RWPE1 (cell line): ENCODE measurements at regions not wholly inside any gene's neighbourhood (a gene's known extent, or its start where the extent isn't known, plus 50 kb on each side); places are given as distances from the start of the nearest gene placed in this dataset.

Experiments used
- CTCF ChIA-PET: fragments of 350-600 bp; sonication (Branson Sonifier 250); formaldehyde crosslinking; extraction: SDS; loops from one replicate; lab custom pipeline; 2021; lab: Yijun Ruan, JAX
- POLR2A ChIA-PET: fragments of 400-600 bp; formaldehyde crosslinking; extraction: SDS; loops from one replicate; lab custom pipeline; 2020; ENCODE audit warnings: antibody characterized with exemption; ENCODE audit not compliant: low non-redundant PET; lab: Yijun Ruan, JAX
- DNase-seq: peaks from one replicate; pipeline ENCODE4 v3.0.0; 2012; ENCODE audit warnings: low spot score
- H3K27ac ChIP-seq: fragments of 450-650 bp; 2 replicates; pipeline ENCODE4 v1.5.1; 2017
- CTCF ChIP-seq: fragments of 450-650 bp; conservative IDR thresholded peaks from 2 replicates; pipeline ENCODE4 v1.5.1; 2017; ENCODE audit warnings: low read depth, mild to moderate bottlenecking

GRCh38 chr13:105538346-105538745, 997.1 kb downstream of the EFNB2 start:
- DNase-seq = no peak
- POLR2A ChIA-PET = no interaction called here
- CTCF ChIA-PET = no interaction called here
- no peak overlapping the region for H3K27ac ChIP-seq
- TF ChIP-seq CTCF = no peak

DNA sequence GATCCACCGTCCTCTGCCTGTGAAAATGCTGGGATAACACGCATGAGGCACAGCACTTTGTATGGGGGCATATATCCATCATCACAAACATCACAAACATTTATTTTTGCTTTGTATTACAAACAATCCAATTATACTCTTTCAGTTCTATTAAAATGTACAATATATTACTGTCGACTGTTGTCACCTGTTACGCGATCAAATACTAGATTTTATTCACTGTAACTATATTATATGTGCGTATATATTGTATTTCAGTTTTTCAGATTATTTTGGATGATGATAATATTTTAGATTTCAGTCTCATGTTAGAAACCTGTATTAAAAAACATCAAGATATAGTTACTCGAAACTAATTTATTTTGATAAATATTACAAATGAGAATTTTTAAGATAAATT, 998.3 kb downstream of the EFNB2 start:
- CTCF ChIA-PET = no interaction called here

GRCh38 chr13:105530468-105530867, 1005.0 kb downstream of the EFNB2 start:
- CTCF ChIA-PET = no interaction called here

More for the DNA sequence above, 998.3 kb downstream of the EFNB2 start:
- TF ChIP-seq CTCF = no peak
- POLR2A ChIA-PET = no interaction called here
- no peak for DNase-seq
- H3K27ac ChIP-seq = no peak overlapping the region

DNA sequence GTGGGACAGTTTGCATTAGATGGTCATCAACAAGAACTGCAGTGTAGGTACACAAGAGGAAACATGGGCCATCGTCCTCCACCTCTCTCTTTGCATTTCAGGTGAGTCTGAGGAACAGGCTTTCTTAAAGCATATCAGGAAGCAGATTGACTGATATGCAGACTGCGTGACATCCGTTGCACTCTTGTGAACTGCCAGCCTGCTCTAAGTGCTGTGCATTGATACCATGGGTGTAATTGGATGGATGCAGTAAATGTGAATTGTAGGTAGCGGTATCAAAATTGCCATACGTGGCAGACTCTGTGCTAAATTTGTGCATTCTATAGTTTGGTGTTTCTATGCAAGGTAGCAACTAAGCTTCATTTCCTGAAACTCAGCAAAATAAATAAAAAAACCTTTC, 1008.3 kb downstream of the EFNB2 start:
- POLR2A ChIA-PET = no interaction called here
- no peak overlapping the region for H3K27ac ChIP-seq
- CTCF ChIA-PET = no interaction called here
- no peak for TF ChIP-seq CTCF
- no peak for DNase-seq

More at GRCh38 chr13:105530468-105530867, 1005.0 kb downstream of the EFNB2 start:
- no peak for TF ChIP-seq CTCF
- POLR2A ChIA-PET = no interaction called here
- DNase-seq = no peak
- H3K27ac ChIP-seq = no peak overlapping the region

DNA sequence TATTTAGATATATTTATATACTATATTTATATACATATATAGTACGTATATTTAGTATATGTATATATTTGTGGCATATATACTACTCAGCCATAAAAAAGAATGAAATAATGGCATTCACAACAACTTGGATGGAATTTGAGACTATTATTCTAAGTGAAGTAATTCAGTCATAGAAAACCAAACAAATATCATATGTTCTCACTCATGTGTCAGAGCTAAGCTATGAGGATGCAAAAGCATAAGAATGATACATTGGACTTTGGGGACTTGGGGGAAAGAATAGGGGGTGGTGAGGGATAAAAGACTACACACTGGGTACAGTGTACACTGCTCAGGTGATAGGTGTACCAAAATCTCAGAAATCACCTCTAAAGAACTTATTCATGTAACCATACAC, 1015.7 kb downstream of the EFNB2 start:
- H3K27ac ChIP-seq = no peak overlapping the region
- ChIA-PET POLR2A (no interaction called here), CTCF (no interaction called here)
- no peak for DNase-seq
- TF ChIP-seq CTCF = no peak

DNA sequence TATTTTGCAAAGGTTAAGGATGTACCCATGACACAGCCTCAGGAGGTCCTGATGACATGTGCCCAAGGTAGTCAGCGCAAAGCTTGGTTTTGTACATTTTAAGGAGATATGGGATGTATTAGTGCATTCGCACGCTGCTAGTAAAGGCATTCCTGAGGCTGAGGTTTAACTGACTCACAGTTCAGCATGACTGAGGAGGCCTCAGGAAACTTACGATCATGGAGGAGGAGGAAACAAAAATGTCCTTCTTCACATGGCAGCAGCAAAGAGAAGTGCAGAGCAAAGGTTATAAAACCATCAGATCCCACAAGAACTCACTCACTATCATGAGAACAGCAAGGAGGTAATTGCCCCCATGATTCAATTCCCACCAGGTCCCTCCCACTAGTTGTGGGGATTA, 1017.4 kb downstream of the EFNB2 start:
- POLR2A ChIA-PET = no interaction called here
- DNase-seq = no peak
- TF ChIP-seq CTCF = no peak
- H3K27ac ChIP-seq = no peak overlapping the region
- CTCF ChIA-PET = no interaction called here

DNA sequence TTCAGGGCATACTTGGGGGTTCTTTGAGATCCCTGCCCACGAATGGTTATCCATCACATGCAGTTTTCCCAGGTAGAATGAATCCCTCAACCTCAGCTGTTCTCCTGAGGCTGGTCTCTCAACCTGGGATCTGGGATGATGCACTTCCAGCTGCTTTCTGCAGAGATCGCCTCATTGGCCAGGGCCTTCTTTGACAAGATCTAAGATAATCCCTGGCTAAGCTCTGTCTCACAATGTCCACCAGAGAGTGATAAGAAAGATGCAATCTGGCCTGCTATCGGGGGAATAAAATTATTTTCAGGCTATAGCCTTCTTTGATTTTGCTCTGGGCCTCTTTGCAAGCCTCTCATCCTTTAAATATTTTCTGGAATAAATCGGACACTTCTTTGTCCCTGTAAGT, 1021.1 kb downstream of the EFNB2 start:
- H3K27ac ChIP-seq = no peak overlapping the region
- POLR2A ChIA-PET = no interaction called here
- DNase-seq = no peak
- CTCF ChIA-PET = no interaction called here
- no peak for TF ChIP-seq CTCF
